ENCODE measurements at regions not wholly inside any gene's neighbourhood (a gene's known extent, or its start where the extent isn't known, plus 50 kb on each side); places are given as distances from the start of the nearest gene placed in this dataset.
A peak's percentile ranks its signal among the peaks of the same experiment; 100 is the strongest.

GRCh38 chr1:193545171-193545570 is 358.8 kb upstream of the B3GALT2 start:
- intact Hi-C loops (cut with micrococcal nuclease; ENCODE audit: unreplicated experiment): no loop called here
- H3K79me2 ChIP-seq (ENCODE audit: insufficient read depth, low read depth, low read length): no peaks in the 10 kb centered on the region
- no peak overlapping the region for H3K4me3 ChIP-seq (ENCODE audit: low read depth, low read length, poor library complexity, severe bottlenecking)
- H4K20me1 ChIP-seq (ENCODE audit: insufficient read depth, low read length): no peaks in the 10 kb centered on the region
- ChIA-PET POLR2A (no interaction called here), CTCF (ENCODE audit: unreplicated experiment) (no interaction called here)
- no peak overlapping the region for H3K27ac ChIP-seq (ENCODE audit: low read depth, low read length, poor library complexity, severe bottlenecking)
- no peaks in the 10 kb centered on the region for H3K36me3 ChIP-seq (ENCODE audit: insufficient read depth, low read length)
- no peaks in the 10 kb centered on the region for H3K9me3 ChIP-seq (ENCODE audit: low read length)
- peaks cover 12% of the 10 kb centered on the region for H3K4me1 ChIP-seq (ENCODE audit: insufficient read depth, low read length, poor library complexity, severe bottlenecking)
- H2AFZ ChIP-seq (ENCODE audit: low read length): no peak overlapping the region; the same call in 1 of the 2 replicates
- TF ChIP-seq EZH2phosphoT487 (IDR thresholded peaks at IDR 0.05; ENCODE audit: borderline replicate concordance, low read depth, low read length): no peak
- no peak for TF ChIP-seq CTCF (conservative IDR thresholded peaks at IDR 0.05; ENCODE audit: low read length)
- BruUV-seq (replicated peaks): no TSS peak
- H3K4me2 ChIP-seq (ENCODE audit: low read length): no peak overlapping the region
- no peak for DNase-seq (ENCODE audit: low spot score)
- no peaks in the 10 kb centered on the region; the same call in 1 of the 2 replicates for H3K9me2 ChIP-seq (ENCODE audit: insufficient read depth, low read length)

GRCh38 chr1:193543259-193543658 is 356.8 kb upstream of the B3GALT2 start:
- no peak overlapping the region for H3K27ac ChIP-seq (ENCODE audit: low read depth, low read length, poor library complexity, severe bottlenecking)
- ChIA-PET CTCF (ENCODE audit: unreplicated experiment) (no interaction called here), POLR2A (interaction anchor here (1.2 kb wide), 1 partner anchor 80 kb away, joined by 3 read pairs; no protein-coding TSS in a partner anchor)
- peaks cover 31% of the 10 kb centered on the region for H3K4me1 ChIP-seq (ENCODE audit: insufficient read depth, low read length, poor library complexity, severe bottlenecking)
- no peaks in the 10 kb centered on the region; the same call in 1 of the 2 replicates for H3K9me2 ChIP-seq (ENCODE audit: insufficient read depth, low read length)
- intact Hi-C loops (cut with micrococcal nuclease; ENCODE audit: unreplicated experiment): no loop called here
- no TSS peak for BruUV-seq (replicated peaks)
- TF ChIP-seq CTCF (conservative IDR thresholded peaks at IDR 0.05; ENCODE audit: low read length) (no peak), EZH2phosphoT487 (IDR thresholded peaks at IDR 0.05; ENCODE audit: borderline replicate concordance, low read depth, low read length) (no peak)
- no peak overlapping the region for H2AFZ ChIP-seq (ENCODE audit: low read length)
- no peak for DNase-seq (ENCODE audit: low spot score)
- H3K4me2 ChIP-seq (ENCODE audit: low read length): no peak overlapping the region
- H3K79me2 ChIP-seq (ENCODE audit: insufficient read depth, low read depth, low read length): no peaks in the 10 kb centered on the region
- no peak overlapping the region for H3K4me3 ChIP-seq (ENCODE audit: low read depth, low read length, poor library complexity, severe bottlenecking)
- no peaks in the 10 kb centered on the region for H3K9me3 ChIP-seq (ENCODE audit: low read length)
- H3K36me3 ChIP-seq (ENCODE audit: insufficient read depth, low read length): no peaks in the 10 kb centered on the region
- H4K20me1 ChIP-seq (ENCODE audit: insufficient read depth, low read length): no peaks in the 10 kb centered on the region

- ChIA-PET CTCF (ENCODE audit: unreplicated experiment) (no interaction called here), POLR2A (interaction anchor here (0.6 to 1.2 kb wide), 2 partner anchors 80 to 223 kb away, joined by 3 read pairs; no protein-coding TSS in a partner anchor)
- Histone ChIP-seq H3K27ac (ENCODE audit: low read depth, low read length, poor library complexity, severe bottlenecking) (no peak overlapping the region), H3K4me3 (ENCODE audit: low read depth, low read length, poor library complexity, severe bottlenecking) (no peak overlapping the region), H3K9me3 (ENCODE audit: low read length) (no peaks in the 10 kb centered on the region), H2AFZ (ENCODE audit: low read length) (peak overlapping the region; percentile 49; the same call in 1 of the 2 replicates), H3K79me2 (ENCODE audit: insufficient read depth, low read depth, low read length) (no peaks in the 10 kb centered on the region), H3K4me1 (ENCODE audit: insufficient read depth, low read length, poor library complexity, severe bottlenecking) (peaks cover 37% of the 10 kb centered on the region), H4K20me1 (ENCODE audit: insufficient read depth, low read length) (no peaks in the 10 kb centered on the region), H3K4me2 (ENCODE audit: low read length) (no peak overlapping the region), H3K36me3 (ENCODE audit: insufficient read depth, low read length) (no peaks in the 10 kb centered on the region), H3K9me2 (ENCODE audit: insufficient read depth, low read length) (no peaks in the 10 kb centered on the region)
- DNase-seq (ENCODE audit: low spot score): no peak
- TF ChIP-seq CTCF (conservative IDR thresholded peaks at IDR 0.05; ENCODE audit: low read length) (no peak), EZH2phosphoT487 (IDR thresholded peaks at IDR 0.05; ENCODE audit: borderline replicate concordance, low read depth, low read length) (no peak)
- no TSS peak for BruUV-seq (replicated peaks)
- intact Hi-C loops (cut with micrococcal nuclease; ENCODE audit: unreplicated experiment): no loop called here
These were observed 356.3 kb upstream of the B3GALT2 start for GRCh38 chr1:193542690-193543089.
